HEK293T (cell line): ENCODE measurements at regions not wholly inside any gene's neighbourhood (a gene's known extent, or its start where the extent isn't known, plus 50 kb on each side); places are given as distances from the start of the nearest gene placed in this dataset.

ENCODE experiments used
- CTBP1 ChIP-seq: fragments of 450-650 bp; IDR thresholded peaks from 2 replicates; pipeline ENCODE4 v1.6.1; 2016; ENCODE audit warnings: borderline replicate concordance
- FOXA1 ChIP-seq: fragments of 450-650 bp; IDR thresholded peaks from 2 replicates; pipeline ENCODE4 v1.6.1; 2016; ENCODE audit warnings: mild to moderate bottlenecking
- FOXK2 ChIP-seq: fragments of 450-650 bp; IDR thresholded peaks from 2 replicates; pipeline ENCODE4 v1.6.1; 2016; ENCODE audit warnings: mild to moderate bottlenecking
- FOXM1 ChIP-seq: fragments of 450-650 bp; IDR thresholded peaks from 2 replicates; pipeline ENCODE4 v1.6.1; 2017; ENCODE audit warnings: mild to moderate bottlenecking, borderline replicate concordance
- HDGF ChIP-seq: fragments of 450-650 bp; IDR thresholded peaks from 2 replicates; pipeline ENCODE4 v1.6.1; 2017; ENCODE audit warnings: antibody characterized with exemption, borderline replicate concordance
- L3MBTL2 ChIP-seq: fragments of 450-650 bp; conservative IDR thresholded peaks from 2 replicates; pipeline ENCODE4 v1.6.1; 2016; ENCODE audit warnings: mild to moderate bottlenecking
- LEF1 ChIP-seq: fragments of 450-650 bp; IDR thresholded peaks from 2 replicates; pipeline ENCODE4 v1.6.1; 2017; ENCODE audit warnings: mild to moderate bottlenecking, borderline replicate concordance
- NFRKB ChIP-seq: fragments of 450-650 bp; IDR thresholded peaks from 2 replicates; pipeline ENCODE4 v1.6.1; 2016; ENCODE audit warnings: mild to moderate bottlenecking, moderate library complexity
- SUZ12 ChIP-seq: fragments of 450-650 bp; IDR thresholded peaks from 2 replicates; pipeline ENCODE4 v1.6.1; 2016; ENCODE audit warnings: mild to moderate bottlenecking
- TARDBP ChIP-seq: fragments of 450-650 bp; IDR thresholded peaks from 2 replicates; pipeline ENCODE4 v1.6.1; 2016
- ZNF384 ChIP-seq: fragments of 450-650 bp; IDR thresholded peaks from 2 replicates; pipeline ENCODE4 v1.6.1; 2016

GRCh38 chrX:23187819-23188218 lies 146.8 kb upstream of the PTCHD1 start:
- TF ChIP-seq HDGF (no peak), TARDBP (no peak), FOXA1 (no peak), CTBP1 (no peak), FOXK2 (no peak), SUZ12 (no peak), ZNF384 (no peak), NFRKB (no peak), LEF1 (no peak), L3MBTL2 (no peak), FOXM1 (no peak)
